GM19351 (cell line): ENCODE measurements at regions not wholly inside any gene's neighbourhood (a gene's known extent, or its start where the extent isn't known, plus 50 kb on each side); places are given as distances from the start of the nearest gene placed in this dataset.

Experiments used
- ATAC-seq: cut with Tn5 transposase; IDR thresholded peaks from one replicate; pipeline ENCODE4 v1.9.1; 2021; ENCODE audit warnings: mild to moderate bottlenecking, moderate library complexity; ENCODE audit not compliant: unreplicated experiment

DNA sequence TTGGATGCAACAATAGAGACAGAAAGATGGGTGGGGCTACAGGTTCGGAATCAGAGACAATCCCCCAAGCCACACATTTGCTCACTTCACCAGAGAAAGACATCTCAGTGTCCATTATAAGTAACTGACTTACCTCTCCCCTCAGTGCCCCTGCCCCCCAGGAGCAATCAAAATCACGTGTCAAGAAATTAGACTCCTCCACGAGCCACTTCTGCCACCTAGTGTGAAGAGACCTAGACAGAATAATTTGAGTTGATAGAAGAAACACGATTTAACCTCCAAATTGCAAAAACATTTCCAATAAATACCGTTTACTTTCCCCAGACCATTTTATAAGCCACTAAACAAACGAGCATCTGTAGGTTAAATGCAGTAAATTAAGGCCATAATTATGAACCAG lies 123.2 kb downstream of the SLC30A10 start:
- no peak for ATAC-seq

DNA sequence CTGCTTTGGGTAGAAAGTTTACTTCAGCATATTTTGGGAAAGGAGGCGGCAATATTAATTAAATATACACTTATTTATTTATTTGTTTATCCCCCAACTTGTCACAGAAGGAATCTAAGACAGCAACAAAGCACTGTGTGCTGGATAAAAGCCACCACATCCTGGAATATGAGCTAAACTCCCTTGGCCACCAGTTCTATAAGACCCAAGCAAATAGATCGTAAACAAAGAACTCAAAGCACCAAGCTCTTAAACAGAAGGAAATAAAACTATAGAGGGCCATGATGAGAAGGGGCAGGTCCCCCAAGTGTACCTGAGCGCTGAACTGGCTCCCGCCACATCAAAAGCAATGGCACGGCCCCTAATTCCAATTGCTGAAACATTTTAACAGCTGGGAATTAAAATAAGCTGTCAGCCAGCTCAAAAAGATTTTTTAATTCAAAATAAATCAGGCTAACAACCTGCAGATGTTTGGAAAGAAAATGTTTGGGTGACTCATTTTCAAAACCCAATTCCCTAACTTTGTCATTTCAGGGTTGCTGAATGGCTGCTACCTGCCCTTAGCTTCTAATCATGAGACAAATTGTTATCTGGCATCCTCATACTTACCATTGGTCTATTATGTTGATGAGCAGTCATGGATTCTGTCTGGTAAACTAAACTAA lies 127.1 kb downstream of the SLC30A10 start:
- ATAC-seq = no peak

DNA sequence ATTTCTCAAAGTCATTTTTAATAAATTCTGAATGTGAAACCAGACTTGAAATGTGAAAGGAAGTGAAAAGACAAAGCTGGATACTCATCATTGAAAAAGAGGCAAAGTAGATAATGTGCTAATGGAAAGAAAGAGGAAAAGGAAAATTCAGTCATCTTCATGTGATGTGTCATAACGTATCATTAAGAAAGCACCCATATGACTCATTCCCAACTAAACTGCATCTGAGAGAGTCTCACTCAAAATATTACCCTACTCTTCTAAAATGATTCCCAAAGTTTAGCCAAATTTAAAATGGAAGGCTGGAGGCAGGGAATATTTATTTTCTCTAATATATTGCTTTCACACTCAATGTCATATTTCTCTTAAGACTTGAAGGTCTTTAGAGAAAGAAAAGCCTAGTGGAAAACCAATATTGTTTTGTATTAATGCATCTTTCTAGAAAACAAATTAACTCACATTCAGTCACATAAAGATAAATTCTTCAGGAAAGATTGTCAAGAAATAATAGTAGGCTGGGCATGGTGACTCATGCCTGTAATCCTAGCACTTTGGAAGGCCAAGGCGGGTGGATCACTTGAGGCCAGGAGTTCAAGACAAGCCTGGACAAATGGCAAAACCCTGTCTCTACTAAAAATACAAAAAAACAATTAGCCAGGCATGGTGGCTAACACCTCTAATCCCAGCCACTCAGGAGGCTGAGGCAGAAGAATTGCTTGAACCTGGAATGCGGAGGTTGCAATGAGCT lies 129.9 kb downstream of the SLC30A10 start:
- peak; percentile 46 for ATAC-seq

DNA sequence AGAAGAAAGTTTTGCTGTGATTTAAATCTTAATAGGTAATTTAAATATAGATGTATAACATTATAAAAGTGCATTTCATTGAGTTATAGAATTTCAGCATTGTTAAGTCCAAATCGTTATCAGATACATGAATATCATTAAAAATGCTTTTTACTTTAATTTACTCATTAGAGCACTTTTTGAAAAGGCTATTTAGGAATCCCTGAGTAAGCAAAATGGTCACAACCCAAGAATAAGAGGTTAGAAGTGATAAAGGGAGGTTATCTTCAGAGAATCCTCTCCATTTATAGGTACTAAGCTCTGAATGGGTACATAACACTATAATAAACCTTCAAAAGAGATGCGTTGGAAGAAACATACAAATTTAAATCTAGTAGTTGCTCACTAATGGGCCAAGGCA lies 130.7 kb downstream of the SLC30A10 start:
- ATAC-seq = no peak

DNA sequence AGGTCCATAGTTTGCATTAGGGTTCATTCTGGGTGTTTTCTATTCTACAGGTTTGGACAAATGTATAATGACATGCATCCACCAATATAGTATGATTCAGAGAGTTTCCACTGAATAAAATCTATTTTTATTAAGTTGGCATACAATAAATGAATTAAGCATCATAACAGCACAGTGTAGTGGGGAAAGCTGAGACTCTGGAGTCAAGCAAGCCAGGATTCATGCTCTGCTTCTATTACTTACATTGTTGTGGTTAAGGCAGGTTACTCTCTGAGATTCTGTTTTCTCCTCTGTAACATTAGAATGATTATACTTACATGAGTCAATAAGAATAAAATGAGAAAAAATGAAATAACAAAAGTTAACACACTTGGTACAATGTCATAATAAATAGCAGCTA lies 131.3 kb downstream of the SLC30A10 start:
- no peak for ATAC-seq

DNA sequence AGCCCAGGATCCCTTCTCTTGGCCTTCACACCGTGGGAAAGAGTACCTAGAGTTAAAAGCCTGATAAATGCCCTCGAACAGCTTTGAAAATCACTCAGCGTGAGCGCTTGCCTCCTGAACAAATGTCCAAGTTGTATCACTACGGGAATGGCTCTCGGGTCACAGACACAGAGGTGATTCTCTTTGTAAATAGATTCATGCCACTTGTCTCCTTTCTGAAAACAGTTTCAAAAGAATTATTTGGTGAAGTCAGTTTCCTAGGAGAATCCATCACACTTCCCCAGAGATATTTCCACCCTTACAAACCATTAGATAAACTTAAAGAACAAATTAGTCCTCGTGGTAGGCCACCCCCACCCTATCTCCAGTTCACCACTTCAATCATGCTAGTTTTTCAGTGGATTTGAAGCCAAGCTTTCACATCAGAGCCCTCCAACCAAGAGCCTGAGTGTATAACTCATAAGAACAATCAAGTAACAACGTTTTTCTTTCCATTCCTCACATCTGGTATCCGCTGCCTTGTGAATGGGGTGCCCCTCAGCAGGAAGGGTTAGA lies 132.9 kb downstream of the SLC30A10 start:
- no peak for ATAC-seq

DNA sequence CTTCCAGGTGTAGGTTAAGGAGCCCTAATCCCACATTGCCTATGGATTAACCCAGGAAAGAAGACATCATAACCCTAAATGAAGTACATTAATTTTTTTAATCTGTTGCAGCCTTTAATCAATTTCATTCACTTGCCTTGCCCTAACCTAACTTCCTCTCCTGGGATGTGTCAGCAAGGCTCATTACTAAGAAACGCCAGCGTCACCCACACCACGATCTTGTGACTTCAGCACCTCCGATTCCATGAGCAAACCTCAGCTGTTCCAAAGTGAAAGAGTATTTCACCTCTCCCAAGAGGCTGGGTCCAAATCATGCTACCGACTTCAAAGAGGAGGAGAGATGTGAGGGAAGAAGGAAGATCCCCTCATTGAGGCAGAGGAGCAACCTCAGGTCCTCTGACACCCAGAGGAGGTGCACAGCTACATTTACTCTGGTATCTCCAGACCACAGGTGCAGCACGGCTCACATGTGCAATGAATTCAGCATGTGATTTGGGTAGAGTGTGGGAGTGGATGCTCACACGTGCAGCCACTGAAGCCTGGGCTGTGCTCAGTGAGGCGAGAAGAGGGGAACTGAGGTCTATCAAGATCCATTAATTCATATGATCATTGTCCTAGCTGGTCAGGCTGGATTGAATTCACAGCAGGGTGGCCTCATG lies 134.1 kb downstream of the SLC30A10 start:
- peak; percentile 70 for ATAC-seq

DNA sequence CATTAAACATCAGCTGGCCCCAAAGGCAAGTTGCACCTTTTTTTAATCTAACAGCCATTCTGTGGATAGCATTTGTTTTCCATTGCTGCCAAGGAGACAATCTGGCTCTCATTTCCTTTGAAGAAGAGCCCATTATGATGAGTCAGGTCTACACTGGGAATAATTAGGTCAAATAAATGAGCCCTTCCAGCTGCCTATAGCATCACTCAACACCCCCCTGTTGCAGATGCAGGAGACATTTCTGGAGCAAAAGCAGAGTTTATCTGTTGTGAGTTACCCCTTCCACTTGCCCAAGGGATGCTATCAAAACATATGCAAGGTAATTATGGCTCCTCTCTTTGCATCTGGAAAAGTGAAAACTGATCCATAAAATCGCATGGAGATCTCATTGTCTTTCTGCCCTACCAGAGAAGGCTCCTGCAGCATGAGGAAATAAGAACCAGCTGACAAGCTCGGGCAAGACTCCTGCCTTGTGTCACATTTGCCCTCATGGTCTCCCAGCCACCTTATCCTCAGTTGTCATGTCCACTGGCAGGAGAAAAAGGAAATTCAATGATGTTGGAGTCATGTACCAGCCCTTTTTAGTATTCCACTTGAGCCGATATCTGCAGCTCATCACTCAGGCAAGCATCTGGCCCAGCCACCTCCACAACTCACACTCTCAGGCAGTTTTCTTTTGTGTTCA lies 135.9 kb downstream of the SLC30A10 start:
- ATAC-seq = no peak

DNA sequence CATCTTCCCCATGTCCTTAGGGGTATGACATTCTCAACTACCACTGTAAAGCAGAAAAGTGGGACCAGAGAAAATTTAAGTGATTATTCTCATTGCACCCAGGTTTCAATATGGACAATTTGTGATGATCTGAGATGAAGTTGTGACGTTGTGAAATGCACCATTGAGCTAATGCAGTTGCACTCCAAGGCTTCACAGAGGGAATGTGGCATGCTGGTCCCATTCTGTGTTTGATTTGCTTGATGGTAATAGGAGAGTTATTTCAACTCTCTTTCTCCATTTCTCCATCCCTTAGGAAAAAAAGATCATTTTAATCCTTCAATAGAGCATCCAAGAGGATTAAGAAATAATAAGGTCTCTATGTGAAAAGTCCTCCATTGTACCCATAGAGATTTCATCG lies 136.6 kb downstream of the SLC30A10 start:
- ATAC-seq = no peak

DNA sequence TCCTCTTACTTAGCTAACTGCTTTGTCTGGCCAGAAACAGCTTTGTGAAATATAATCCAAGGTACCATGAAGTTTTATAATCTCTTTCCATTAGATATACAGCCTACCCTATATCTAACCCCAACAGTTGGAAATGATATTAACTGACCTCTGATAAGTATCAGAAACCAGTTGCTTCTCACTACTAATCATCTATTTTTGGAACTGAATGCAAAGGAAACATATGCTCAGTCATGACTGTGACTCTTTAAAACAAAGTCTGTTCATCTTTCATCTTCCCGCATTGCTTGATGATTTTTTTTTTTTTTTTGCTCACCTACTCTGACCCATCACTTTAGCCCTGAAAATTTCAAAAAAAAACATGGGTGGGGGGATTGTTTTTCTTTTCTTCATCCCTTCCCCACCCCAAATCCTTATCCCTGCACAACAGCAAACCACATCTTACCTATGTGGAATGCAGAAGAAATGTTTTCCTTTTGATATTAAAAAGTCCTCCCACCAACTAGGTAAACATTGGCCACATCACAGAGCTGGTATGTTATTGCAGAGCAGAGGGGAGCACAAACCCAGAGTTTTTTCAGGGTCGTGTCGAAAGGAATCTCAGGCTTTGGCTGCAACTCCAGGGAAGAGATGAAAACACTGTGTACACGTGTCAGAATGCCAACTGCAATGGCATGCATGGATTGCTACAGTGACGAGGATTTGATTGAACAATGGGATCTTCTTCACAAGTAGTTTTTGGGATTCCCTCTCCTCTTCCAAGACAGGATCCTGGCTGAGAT lies 137.3 kb downstream of the SLC30A10 start:
- ATAC-seq = no peak

DNA sequence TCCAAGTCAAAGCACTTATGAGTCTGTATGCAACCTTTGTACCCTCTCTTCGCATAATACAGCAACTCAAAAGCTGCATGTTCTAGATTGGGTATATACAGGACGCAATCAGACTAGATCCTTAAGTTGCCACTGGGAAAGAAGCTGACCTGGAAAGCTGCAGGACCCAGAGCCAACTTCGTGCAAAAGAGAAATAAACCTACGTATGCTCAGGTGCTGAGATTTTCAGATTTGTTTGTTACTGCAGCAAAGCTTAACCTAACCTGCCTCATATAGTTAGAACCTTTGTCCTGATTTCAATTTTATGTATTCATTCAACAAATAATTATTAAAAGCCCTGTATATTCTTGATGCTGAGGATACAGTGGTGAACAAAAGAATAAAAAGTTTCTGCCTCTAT lies 139.7 kb downstream of the SLC30A10 start:
- no peak for ATAC-seq

DNA sequence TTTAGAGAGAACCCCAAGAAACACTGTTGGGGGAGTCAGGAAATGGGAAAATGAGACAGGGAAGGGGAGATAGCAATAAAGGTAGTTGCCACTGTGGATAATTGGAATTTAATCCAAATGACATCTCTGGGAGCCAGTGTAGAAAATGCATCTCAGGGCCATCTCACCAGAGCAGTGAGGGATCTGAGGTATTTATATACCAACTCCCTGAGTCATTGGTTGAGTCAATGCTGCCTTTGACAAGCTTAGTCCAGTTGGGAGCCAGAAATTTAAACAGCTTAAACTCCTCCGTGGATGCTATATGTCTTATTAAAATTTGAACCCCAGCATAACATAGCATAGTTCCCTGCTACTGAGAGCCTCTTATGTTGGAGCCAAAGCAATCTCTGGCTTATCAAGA lies 140.3 kb downstream of the SLC30A10 start:
- ATAC-seq = no peak

DNA sequence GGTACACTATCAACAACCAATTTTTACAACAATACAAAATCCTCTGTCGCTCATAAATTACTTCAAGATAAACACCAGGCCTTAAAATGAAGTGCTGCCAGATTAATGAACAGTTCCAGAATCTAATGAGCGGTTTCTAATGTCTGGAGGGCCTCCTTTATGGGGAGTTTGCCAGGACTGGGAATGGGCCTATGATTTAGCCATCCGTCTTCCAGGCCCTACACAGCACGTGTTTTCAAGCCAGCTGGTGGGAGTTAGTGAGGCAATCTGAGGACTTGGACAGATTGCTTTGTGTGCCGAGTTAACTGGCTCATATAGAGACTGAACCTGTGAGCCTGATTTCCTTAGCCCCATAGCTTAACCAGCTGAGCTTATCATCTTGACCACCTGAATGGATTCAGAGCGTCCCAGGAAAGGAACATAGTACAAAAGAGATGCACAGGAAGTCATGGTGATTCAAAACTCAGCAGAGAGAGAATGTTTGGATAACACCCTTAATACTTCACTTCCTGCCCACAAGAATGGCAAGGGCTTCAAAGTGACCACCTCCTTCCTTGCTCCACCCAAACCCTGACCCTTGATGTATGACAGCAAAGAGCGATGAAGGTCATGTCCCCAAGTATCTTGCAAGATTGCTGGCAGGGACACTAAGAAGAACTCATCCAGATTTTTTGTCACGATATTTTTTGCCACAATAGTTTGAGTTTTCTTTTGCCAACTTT lies 143.5 kb downstream of the SLC30A10 start:
- ATAC-seq = no peak

DNA sequence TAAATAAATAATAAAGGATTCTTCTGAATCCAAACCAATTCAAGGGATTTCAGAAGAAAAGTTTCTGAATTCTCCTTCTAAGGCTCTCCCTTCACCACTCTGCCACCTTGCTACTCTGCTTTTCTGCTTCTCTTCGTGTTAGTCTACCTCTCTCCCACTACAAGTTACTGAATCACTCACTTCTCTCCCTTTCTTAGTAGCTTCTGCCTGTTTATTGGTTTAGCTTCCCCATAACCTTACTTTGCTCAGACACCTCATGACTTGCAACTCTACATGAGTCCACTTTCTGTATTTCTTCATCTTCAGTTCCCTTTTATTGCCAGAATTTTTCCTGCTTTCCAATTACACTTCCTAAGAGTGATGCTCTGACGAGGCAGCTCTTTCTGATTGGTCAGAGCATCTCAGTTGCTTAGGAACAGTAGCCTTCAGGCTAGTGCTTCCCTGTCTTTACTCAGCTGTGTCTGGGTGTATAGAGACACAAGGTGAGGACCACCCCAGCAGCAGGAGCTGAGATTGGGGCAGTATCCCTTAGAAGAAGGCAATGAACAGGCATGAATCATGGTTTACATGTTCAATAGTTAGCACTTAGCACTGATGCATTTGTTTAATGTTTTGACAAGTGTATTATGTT lies 144.6 kb downstream of the SLC30A10 start:
- no peak for ATAC-seq

DNA sequence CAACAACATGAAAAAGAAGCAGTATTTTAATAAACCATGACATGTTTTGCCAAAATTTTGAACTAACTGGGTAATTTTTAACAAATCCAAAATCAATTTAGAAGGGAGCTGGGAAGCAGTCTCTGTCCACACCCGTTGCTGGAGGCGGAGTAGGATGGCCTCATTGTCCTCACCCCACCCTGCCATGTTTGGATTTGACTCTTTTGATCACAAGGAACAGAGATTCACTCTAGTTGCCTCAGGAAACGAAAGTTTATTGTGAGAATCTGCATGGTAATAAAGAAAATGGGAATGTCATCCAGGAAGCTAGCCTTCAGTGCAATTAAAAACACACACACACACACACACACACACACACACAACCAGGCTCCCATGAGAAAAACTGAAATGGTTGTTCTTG lies 145.4 kb downstream of the SLC30A10 start:
- no peak for ATAC-seq

DNA sequence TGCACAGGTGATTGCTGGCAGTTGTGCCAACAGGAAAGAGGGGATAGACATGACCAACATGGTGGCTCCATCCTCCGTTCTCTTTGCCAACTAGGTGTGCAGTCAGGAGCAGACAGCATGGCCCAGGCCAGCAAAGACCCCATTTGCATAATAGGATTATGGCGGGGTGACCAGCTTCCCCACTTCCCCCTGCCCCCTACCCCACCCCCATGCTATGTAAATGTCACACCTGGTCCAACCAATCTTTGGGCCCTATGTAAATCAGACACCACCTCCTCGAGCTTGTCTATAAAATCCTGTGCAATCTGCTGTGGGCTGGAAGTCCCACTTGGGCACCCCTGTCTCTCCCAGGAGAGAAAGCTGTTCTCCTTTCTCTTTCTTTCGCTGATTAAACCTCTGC lies 146.0 kb downstream of the SLC30A10 start:
- ATAC-seq = no peak

DNA sequence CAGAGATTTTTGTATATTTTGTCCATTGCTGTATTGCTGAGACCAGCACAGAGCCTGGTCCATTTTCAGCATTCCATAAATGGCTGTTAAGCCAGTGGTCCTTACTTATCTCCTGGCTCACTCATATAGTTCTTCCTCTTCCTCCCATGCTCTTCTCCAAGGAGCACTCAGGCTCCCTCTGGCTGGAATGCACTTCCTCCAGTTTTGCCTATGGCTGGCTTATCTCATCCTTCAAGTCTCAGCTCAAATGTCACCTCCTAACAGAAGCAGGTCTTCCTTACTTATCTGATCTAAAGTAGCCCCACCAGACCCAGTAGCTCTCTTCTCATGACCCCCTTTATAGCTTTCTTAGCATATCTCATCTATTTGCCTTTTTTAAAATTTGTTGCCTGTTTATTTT lies 146.9 kb downstream of the SLC30A10 start:
- no peak for ATAC-seq

DNA sequence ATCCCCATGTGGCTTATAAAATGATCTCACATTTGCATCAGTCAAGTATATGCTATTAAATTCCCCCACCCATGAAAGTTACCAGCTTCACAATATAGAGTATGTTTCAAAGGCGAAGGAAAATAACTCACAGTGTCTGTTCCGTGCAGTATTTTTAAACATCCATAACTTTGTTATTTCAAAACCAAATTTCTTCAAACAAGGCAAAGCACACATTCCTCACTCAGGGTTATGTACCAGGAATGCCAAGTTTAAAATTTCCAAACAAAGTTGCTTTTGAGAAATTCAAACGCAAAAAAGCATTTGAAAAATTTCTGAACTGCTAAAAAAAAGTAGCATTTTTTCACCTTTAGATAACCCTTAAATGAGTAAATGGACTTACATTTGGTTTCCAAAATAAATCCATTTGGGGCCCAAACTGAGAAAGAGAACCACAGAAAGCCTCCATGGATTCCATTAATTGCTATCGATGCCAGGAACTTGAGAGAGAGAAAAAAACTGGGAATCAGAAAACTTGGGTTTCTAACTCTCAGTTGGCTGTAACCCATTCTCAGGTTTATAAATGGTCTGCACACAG lies 149.5 kb downstream of the SLC30A10 start:
- no peak for ATAC-seq

DNA sequence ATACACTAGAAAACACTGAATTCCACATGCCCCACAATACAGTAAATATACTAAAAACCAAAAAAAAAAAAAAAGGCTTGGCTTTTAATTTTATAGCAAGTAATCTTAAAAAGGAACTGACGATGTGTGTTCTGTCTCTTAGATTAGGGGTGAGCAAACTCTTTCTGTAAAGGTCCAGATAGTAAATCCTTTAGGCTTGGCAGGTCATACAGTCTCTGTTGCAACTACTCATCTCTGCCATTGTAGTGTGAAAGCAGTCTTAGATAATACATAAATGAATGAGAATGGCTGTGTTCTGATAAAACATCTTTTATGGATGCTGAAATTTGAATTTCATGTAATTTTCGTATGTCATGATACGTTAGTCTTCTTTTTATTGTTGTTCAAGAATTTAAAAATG lies 150.2 kb downstream of the SLC30A10 start:
- ATAC-seq = no peak
